Ramos (cell line): ENCODE measurements at regions not wholly inside any gene's neighbourhood (a gene's known extent, or its start where the extent isn't known, plus 50 kb on each side); places are given as distances from the start of the nearest gene placed in this dataset.
"Not testable (repeated sequence)": the region's sequence is repeated elsewhere in the genome, so short reads cannot be mapped to it uniquely, and the experiment has no call there.

Experiments
- in situ Hi-C: fragments of 300-500 bp; cut with MboI; formaldehyde crosslinking; loops from one replicate; pipeline ENCODE4 v1.14.3; 2022; ENCODE audit warnings: low sequenced_read_pairs; ENCODE audit not compliant: unreplicated experiment

- in situ Hi-C loops: no loop called here
Observed at GRCh38 chr3:26105261-26105660, 315.4 kb downstream of the OXSM start.

GRCh38 chr3:26106228-26106627 is 316.3 kb downstream of the OXSM start:
- in situ Hi-C loops: no loop called here

- in situ Hi-C loops: no loop called here
Observed at GRCh38 chr3:26108846-26109489, 319.1 kb downstream of the OXSM start.

- in situ Hi-C loops: no loop called here
Observed at GRCh38 chr3:26114851-26115250, 325.0 kb downstream of the OXSM start.

GRCh38 chr3:26118165-26118564 is 328.3 kb downstream of the OXSM start:
- in situ Hi-C loops: no loop called here

- in situ Hi-C loops: no loop called here
Observed at GRCh38 chr3:26132942-26133341, 343.1 kb downstream of the OXSM start.

GRCh38 chr3:26141296-26141695 is 351.4 kb downstream of the OXSM start:
- in situ Hi-C loops: no loop called here

- in situ Hi-C loops: no loop called here
Observed at GRCh38 chr3:26145769-26146168, 355.9 kb downstream of the OXSM start.

GRCh38 chr3:26157428-26157827 is 367.5 kb downstream of the OXSM start:
- in situ Hi-C loops: not testable (repeated sequence)

- in situ Hi-C loops: no loop called here
Observed at GRCh38 chr3:26171006-26171405, 381.1 kb downstream of the OXSM start.

GRCh38 chr3:26191556-26191955 is 401.7 kb downstream of the OXSM start:
- in situ Hi-C loops: no loop called here

GRCh38 chr3:26193558-26193957 is 403.7 kb downstream of the OXSM start:
- in situ Hi-C loops: no loop called here

GRCh38 chr3:26196781-26197180 is 406.9 kb downstream of the OXSM start:
- in situ Hi-C loops: no loop called here

GRCh38 chr3:26198609-26199008 is 408.7 kb downstream of the OXSM start:
- in situ Hi-C loops: no loop called here

GRCh38 chr3:26202169-26202568 is 412.3 kb downstream of the OXSM start:
- in situ Hi-C loops: no loop called here

- in situ Hi-C loops: no loop called here
Observed at GRCh38 chr3:26205475-26205874, 415.6 kb downstream of the OXSM start.

GRCh38 chr3:26208201-26208600 is 414.4 kb upstream of the LRRC3B start:
- in situ Hi-C loops: no loop called here

GRCh38 chr3:26229801-26230200 is 392.8 kb upstream of the LRRC3B start:
- in situ Hi-C loops: no loop called here

- in situ Hi-C loops: no loop called here
Observed at GRCh38 chr3:26233374-26233773, 389.2 kb upstream of the LRRC3B start.

- in situ Hi-C loops: no loop called here
Observed at GRCh38 chr3:26236531-26236930, 386.0 kb upstream of the LRRC3B start.

- in situ Hi-C loops: no loop called here
Observed at GRCh38 chr3:26237036-26237682, 385.4 kb upstream of the LRRC3B start.

GRCh38 chr3:26244586-26244985 is 378.0 kb upstream of the LRRC3B start:
- in situ Hi-C loops: not testable (repeated sequence)
